GM08714 (cell line): ENCODE measurements at regions not wholly inside any gene's neighbourhood (a gene's known extent, or its start where the extent isn't known, plus 50 kb on each side); places are given as distances from the start of the nearest gene placed in this dataset.
"Not testable (repeated sequence)": the region's sequence is repeated elsewhere in the genome, so short reads cannot be mapped to it uniquely, and the experiment has no call there.

Experiments
- H3K4me3 ChIP-seq: fragments of 200-500 bp; sonication (Bioruptor generic); 2 replicates; pipeline ENCODE4 v1.5.1; 2014; ENCODE audit warnings: mild to moderate bottlenecking, low read length, inconsistent platforms
- ZNF274 ChIP-seq: IDR thresholded peaks from 2 replicates; pipeline ENCODE4 v1.6.1; 2012; ENCODE audit warnings: mild to moderate bottlenecking, low read depth, low read length

- H3K4me3 ChIP-seq: no peak overlapping the region
- TF ChIP-seq ZNF274: no peak
These were observed 510.4 kb downstream of the ZNF674 start for GRCh38 chrX:46034868-46035267.

- TF ChIP-seq ZNF274: no peak
These were observed 515.4 kb downstream of the ZNF674 start for GRCh38 chrX:46029777-46030176.

GRCh38 chrX:46016296-46016695 is 528.9 kb downstream of the ZNF674 start:
- H3K4me3 ChIP-seq: no peak overlapping the region
- TF ChIP-seq ZNF274: no peak

More at GRCh38 chrX:46029777-46030176, 515.4 kb downstream of the ZNF674 start:
- H3K4me3 ChIP-seq: no peak overlapping the region

- TF ChIP-seq ZNF274: no peak
These were observed 529.6 kb downstream of the ZNF674 start for GRCh38 chrX:46015653-46016052.

GRCh38 chrX:45992402-45993123 is 552.7 kb downstream of the ZNF674 start:
- no peak overlapping the region for H3K4me3 ChIP-seq
- no peak for TF ChIP-seq ZNF274

More at GRCh38 chrX:46015653-46016052, 529.6 kb downstream of the ZNF674 start:
- H3K4me3 ChIP-seq: no peak overlapping the region

GRCh38 chrX:45986971-45987370 is 558.2 kb downstream of the ZNF674 start:
- no peak for TF ChIP-seq ZNF274
- H3K4me3 ChIP-seq: no peak overlapping the region

- no peak overlapping the region for H3K4me3 ChIP-seq
- no peak for TF ChIP-seq ZNF274
These were observed 559.1 kb downstream of the ZNF674 start for GRCh38 chrX:45986081-45986480.

- H3K4me3 ChIP-seq: not testable (repeated sequence)
These were observed 562.1 kb downstream of the ZNF674 start for GRCh38 chrX:45982958-45983727.

GRCh38 chrX:45980726-45981125 is 564.5 kb downstream of the ZNF674 start:
- H3K4me3 ChIP-seq: no peak overlapping the region
- no peak for TF ChIP-seq ZNF274

GRCh38 chrX:45975633-45976032 is 569.6 kb downstream of the ZNF674 start:
- no peak overlapping the region for H3K4me3 ChIP-seq
- TF ChIP-seq ZNF274: no peak

- H3K4me3 ChIP-seq: no peak overlapping the region
- no peak for TF ChIP-seq ZNF274
These were observed 572.6 kb downstream of the ZNF674 start for GRCh38 chrX:45972636-45973035.

GRCh38 chrX:45959567-45959966 is 585.7 kb downstream of the ZNF674 start:
- TF ChIP-seq ZNF274: no peak

GRCh38 chrX:45956191-45956870 is 588.9 kb downstream of the ZNF674 start:
- no peak for TF ChIP-seq ZNF274

More at GRCh38 chrX:45959567-45959966, 585.7 kb downstream of the ZNF674 start:
- H3K4me3 ChIP-seq: no peak overlapping the region

GRCh38 chrX:45955661-45956060 is 589.6 kb downstream of the ZNF674 start:
- no peak overlapping the region for H3K4me3 ChIP-seq
- no peak for TF ChIP-seq ZNF274

More at GRCh38 chrX:45956191-45956870, 588.9 kb downstream of the ZNF674 start:
- no peak overlapping the region for H3K4me3 ChIP-seq
